HEK293 (cell line): ENCODE measurements at regions not wholly inside any gene's neighbourhood (a gene's known extent, or its start where the extent isn't known, plus 50 kb on each side); places are given as distances from the start of the nearest gene placed in this dataset.

Source experiments
- CTCF ChIA-PET: fragments of 350-600 bp; formaldehyde crosslinking; extraction: SDS; loops from one replicate; lab custom pipeline; 2021; ENCODE audit warnings: antibody characterized with exemption; lab: Yijun Ruan, JAX
- POLR2A ChIA-PET: fragments of 300-600 bp; formaldehyde crosslinking; extraction: SDS; loops from one replicate; lab custom pipeline; 2020; ENCODE audit warnings: antibody characterized with exemption, inconsistent platforms; lab: Yijun Ruan, JAX
- H3K27ac ChIP-seq: fragments of 200-500 bp; sonication (Bioruptor generic); 2 replicates; pipeline ENCODE4 v1.5.1; 2014; ENCODE audit warnings: low read depth, low read length, control low read depth, inconsistent platforms; ENCODE audit errors: extremely low read depth
- H3K36me3 ChIP-seq, 2 experiments: fragments of 200-500 bp in 1 of 2; sonication (Bioruptor generic) in 1 of 2; 1 replicate in 1 of 2; 2 replicates in 1 of 2; pipeline ENCODE4 v1.5.1; 2014 to 2017; ENCODE audit warnings: inconsistent platforms in 2 of 2, low read length in 2 of 2; ENCODE audit not compliant: control insufficient read depth in 2 of 2, insufficient read depth in 1 of 2
- H3K4me1 ChIP-seq: fragments of 200-500 bp; sonication (Bioruptor generic); 2 replicates; pipeline ENCODE4 v1.5.1; 2014; ENCODE audit warnings: mild to moderate bottlenecking, low read length, inconsistent platforms; ENCODE audit not compliant: control insufficient read depth, insufficient read depth
- H3K4me3 ChIP-seq: 2 replicates; pipeline ENCODE4 v1.5.1; 2011; ENCODE audit warnings: low read depth, mild to moderate bottlenecking, control low read depth, low read length, moderate library complexity
- H3K9me3 ChIP-seq: fragments of 200-500 bp; sonication (Bioruptor generic); 2 replicates; pipeline ENCODE4 v1.5.1; 2014; ENCODE audit warnings: low read depth, low read length, inconsistent platforms; ENCODE audit not compliant: control insufficient read depth, insufficient read depth
- GLI4 ChIP-seq: fragments of 450-650 bp; formaldehyde crosslinking; IDR thresholded peaks from 2 replicates; pipeline ENCODE4 v1.5.1; 2016; ENCODE audit warnings: missing biosample characterization, missing genetic modification characterization
- OVOL3 ChIP-seq: fragments of 450-650 bp; formaldehyde crosslinking; IDR thresholded peaks from 2 replicates; pipeline ENCODE4 v1.5.1; 2016; ENCODE audit warnings: missing biosample characterization, missing genetic modification characterization
- SALL2 ChIP-seq: fragments of 450-650 bp; formaldehyde crosslinking; IDR thresholded peaks from 2 replicates; pipeline ENCODE4 v1.5.0; 2017; ENCODE audit warnings: missing biosample characterization, mild to moderate bottlenecking, missing genetic modification characterization, borderline replicate concordance
- SP3 ChIP-seq: fragments of 450-650 bp; formaldehyde crosslinking; IDR thresholded peaks from 2 replicates; pipeline ENCODE4 v1.5.1; 2016; ENCODE audit warnings: missing biosample characterization, missing genetic modification characterization
- YY1 ChIP-seq: fragments of 450-650 bp; formaldehyde crosslinking; IDR thresholded peaks from 2 replicates; pipeline ENCODE4 v1.5.1; 2018; ENCODE audit warnings: missing biosample characterization, missing genetic modification characterization
- ZBTB17 ChIP-seq: fragments of 450-650 bp; formaldehyde crosslinking; IDR thresholded peaks from 2 replicates; pipeline ENCODE4 v1.5.1; 2016; ENCODE audit warnings: missing biosample characterization, missing genetic modification characterization
- ZBTB8A ChIP-seq: fragments of 450-650 bp; formaldehyde crosslinking; IDR thresholded peaks from 2 replicates; pipeline ENCODE4 v1.5.1; 2016; ENCODE audit warnings: missing biosample characterization, missing genetic modification characterization
- ZFP3 ChIP-seq: fragments of 450-650 bp; formaldehyde crosslinking; IDR thresholded peaks from 2 replicates; pipeline ENCODE4 v1.5.1; 2016; ENCODE audit warnings: low read depth, missing biosample characterization, missing genetic modification characterization
- ZFP37 ChIP-seq: fragments of 450-650 bp; formaldehyde crosslinking; IDR thresholded peaks from 2 replicates; pipeline ENCODE4 v1.5.1; 2016; ENCODE audit warnings: missing biosample characterization, missing genetic modification characterization
- ZNF16 ChIP-seq: fragments of 450-650 bp; formaldehyde crosslinking; IDR thresholded peaks from 2 replicates; pipeline ENCODE4 v1.5.1; 2016; ENCODE audit warnings: low read depth, missing biosample characterization, missing genetic modification characterization
- ZNF248 ChIP-seq: fragments of 450-650 bp; formaldehyde crosslinking; IDR thresholded peaks from 2 replicates; pipeline ENCODE4 v1.5.1; 2017; ENCODE audit warnings: missing biosample characterization, missing genetic modification characterization
- ZNF426 ChIP-seq: fragments of 450-650 bp; formaldehyde crosslinking; IDR thresholded peaks from 2 replicates; pipeline ENCODE4 v1.5.1; 2017; ENCODE audit warnings: missing biosample characterization, missing genetic modification characterization, mild to moderate bottlenecking, inconsistent platforms, moderate library complexity
- ZNF48 ChIP-seq: fragments of 450-650 bp; formaldehyde crosslinking; IDR thresholded peaks from 2 replicates; pipeline ENCODE4 v1.5.1; 2016; ENCODE audit warnings: missing biosample characterization, missing genetic modification characterization
- ZNF529 ChIP-seq: fragments of 450-650 bp; formaldehyde crosslinking; IDR thresholded peaks from 2 replicates; pipeline ENCODE4 v1.5.1; 2017; ENCODE audit warnings: missing genetic modification characterization, missing biosample characterization; ENCODE audit not compliant: insufficient replicate concordance
- ZNF530 ChIP-seq: fragments of 450-650 bp; formaldehyde crosslinking; IDR thresholded peaks from 2 replicates; pipeline ENCODE4 v1.5.1; 2016; ENCODE audit warnings: low read depth, missing biosample characterization, missing genetic modification characterization
- ZNF585B ChIP-seq: fragments of 450-650 bp; formaldehyde crosslinking; IDR thresholded peaks from 2 replicates; pipeline ENCODE4 v1.5.1; 2016; ENCODE audit warnings: missing biosample characterization, missing genetic modification characterization
- ZNF624 ChIP-seq: fragments of 450-650 bp; formaldehyde crosslinking; IDR thresholded peaks from 2 replicates; pipeline ENCODE4 v1.5.1; 2017; ENCODE audit warnings: missing biosample characterization, missing genetic modification characterization
- ZNF670 ChIP-seq: fragments of 450-650 bp; formaldehyde crosslinking; IDR thresholded peaks from 2 replicates; pipeline ENCODE4 v1.5.1; 2016; ENCODE audit warnings: missing biosample characterization, missing genetic modification characterization, low read depth
- ZNF677 ChIP-seq: fragments of 450-650 bp; IDR thresholded peaks from 2 replicates; pipeline ENCODE4 v1.5.0; 2018; ENCODE audit warnings: missing biosample characterization, mild to moderate bottlenecking, missing genetic modification characterization, moderate library complexity
- ZXDB ChIP-seq: fragments of 450-650 bp; formaldehyde crosslinking; IDR thresholded peaks from 2 replicates; pipeline ENCODE4 v1.5.1; 2016; ENCODE audit warnings: missing biosample characterization, missing genetic modification characterization
- TF ChIP-seq, protein P1 (sequence below): fragments of 450-650 bp; formaldehyde crosslinking; IDR thresholded peaks from 2 replicates; pipeline ENCODE4 v1.5.1; 2016; ENCODE audit warnings: missing biosample characterization, missing genetic modification characterization, low read depth
- TF ChIP-seq, protein P2 (sequence below): fragments of 450-650 bp; formaldehyde crosslinking; IDR thresholded peaks from 2 replicates; pipeline ENCODE4 v1.5.1; 2016; ENCODE audit warnings: missing biosample characterization, missing genetic modification characterization
- TF ChIP-seq, protein P3 (sequence below): fragments of 450-650 bp; formaldehyde crosslinking; IDR thresholded peaks from 2 replicates; pipeline ENCODE4 v1.5.1; 2017; ENCODE audit warnings: missing biosample characterization, missing genetic modification characterization
- TF ChIP-seq, protein P4 (sequence below): fragments of 450-650 bp; formaldehyde crosslinking; IDR thresholded peaks from 2 replicates; pipeline ENCODE4 v1.5.1; 2017; ENCODE audit warnings: missing biosample characterization, missing genetic modification characterization
- TF ChIP-seq, protein P5 (sequence below): fragments of 450-650 bp; formaldehyde crosslinking; IDR thresholded peaks from 2 replicates; pipeline ENCODE4 v1.5.1; 2017; ENCODE audit warnings: missing biosample characterization, missing genetic modification characterization
- TF ChIP-seq, protein P6 (sequence below): fragments of 450-650 bp; formaldehyde crosslinking; IDR thresholded peaks from 2 replicates; pipeline ENCODE4 v1.5.1; 2016; ENCODE audit warnings: missing biosample characterization, missing genetic modification characterization, low read depth
- TF ChIP-seq, protein P7 (sequence below): fragments of 450-650 bp; formaldehyde crosslinking; IDR thresholded peaks from 2 replicates; pipeline ENCODE4 v1.5.1; 2016; ENCODE audit warnings: missing biosample characterization, missing genetic modification characterization

DNA sequence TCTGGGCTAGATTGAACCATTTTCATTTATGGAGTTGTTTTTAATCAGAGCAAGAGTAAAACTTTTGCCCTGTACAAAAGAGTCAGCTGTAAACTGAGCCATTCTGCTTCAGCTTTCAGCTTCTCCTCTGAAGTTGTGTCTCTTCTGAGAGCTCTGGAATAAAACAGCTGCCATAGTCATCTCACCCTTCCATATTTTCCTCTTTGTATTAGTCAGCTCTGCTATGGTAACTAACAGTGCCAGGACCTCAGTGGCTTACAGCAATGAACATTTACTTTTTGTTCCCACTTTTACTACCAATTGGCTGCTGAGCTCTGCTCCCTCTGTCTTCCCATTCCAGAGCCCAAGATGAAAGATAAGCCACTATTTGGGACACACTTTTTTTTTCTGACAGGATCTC is 178.5 kb downstream of the DAD1 start:
- Histone ChIP-seq H3K36me3 (no peaks in the 10 kb centered on the region), H3K4me1 (no peaks in the 10 kb centered on the region), H3K4me3 (no peak overlapping the region), H3K27ac (no peak overlapping the region), H3K9me3 (no peaks in the 10 kb centered on the region)
- ChIA-PET CTCF (interaction anchor here (0.7 to 1.1 kb wide), 4 partner anchors 18 to 298 kb away, joined by 3 to 4 read pairs (median 3); no protein-coding TSS in a partner anchor), POLR2A (no interaction called here)
- no peak for TF ChIP-seq ZNF677
- TF ChIP-seq, protein P1, sequence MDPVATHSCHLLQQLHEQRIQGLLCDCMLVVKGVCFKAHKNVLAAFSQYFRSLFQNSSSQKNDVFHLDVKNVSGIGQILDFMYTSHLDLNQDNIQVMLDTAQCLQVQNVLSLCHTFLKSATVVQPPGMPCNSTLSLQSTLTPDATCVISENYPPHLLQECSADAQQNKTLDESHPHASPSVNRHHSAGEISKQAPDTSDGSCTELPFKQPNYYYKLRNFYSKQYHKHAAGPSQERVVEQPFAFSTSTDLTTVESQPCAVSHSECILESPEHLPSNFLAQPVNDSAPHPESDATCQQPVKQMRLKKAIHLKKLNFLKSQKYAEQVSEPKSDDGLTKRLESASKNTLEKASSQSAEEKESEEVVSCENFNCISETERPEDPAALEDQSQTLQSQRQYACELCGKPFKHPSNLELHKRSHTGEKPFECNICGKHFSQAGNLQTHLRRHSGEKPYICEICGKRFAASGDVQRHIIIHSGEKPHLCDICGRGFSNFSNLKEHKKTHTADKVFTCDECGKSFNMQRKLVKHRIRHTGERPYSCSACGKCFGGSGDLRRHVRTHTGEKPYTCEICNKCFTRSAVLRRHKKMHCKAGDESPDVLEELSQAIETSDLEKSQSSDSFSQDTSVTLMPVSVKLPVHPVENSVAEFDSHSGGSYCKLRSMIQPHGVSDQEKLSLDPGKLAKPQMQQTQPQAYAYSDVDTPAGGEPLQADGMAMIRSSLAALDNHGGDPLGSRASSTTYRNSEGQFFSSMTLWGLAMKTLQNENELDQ (tag by site-specific recombination): no peak
- TF ChIP-seq SALL2 (tag by site-specific recombination): no peak
- no peak for TF ChIP-seq ZNF529
- TF ChIP-seq, protein P2, sequence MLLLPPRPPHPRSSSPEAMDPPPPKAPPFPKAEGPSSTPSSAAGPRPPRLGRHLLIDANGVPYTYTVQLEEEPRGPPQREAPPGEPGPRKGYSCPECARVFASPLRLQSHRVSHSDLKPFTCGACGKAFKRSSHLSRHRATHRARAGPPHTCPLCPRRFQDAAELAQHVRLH (tag by site-specific recombination): no peak
- no peak for TF ChIP-seq ZNF624
- TF ChIP-seq ZXDB (tag by site-specific recombination): no peak
- no peak for TF ChIP-seq ZNF585B (tag by site-specific recombination)
- TF ChIP-seq, protein P3, sequence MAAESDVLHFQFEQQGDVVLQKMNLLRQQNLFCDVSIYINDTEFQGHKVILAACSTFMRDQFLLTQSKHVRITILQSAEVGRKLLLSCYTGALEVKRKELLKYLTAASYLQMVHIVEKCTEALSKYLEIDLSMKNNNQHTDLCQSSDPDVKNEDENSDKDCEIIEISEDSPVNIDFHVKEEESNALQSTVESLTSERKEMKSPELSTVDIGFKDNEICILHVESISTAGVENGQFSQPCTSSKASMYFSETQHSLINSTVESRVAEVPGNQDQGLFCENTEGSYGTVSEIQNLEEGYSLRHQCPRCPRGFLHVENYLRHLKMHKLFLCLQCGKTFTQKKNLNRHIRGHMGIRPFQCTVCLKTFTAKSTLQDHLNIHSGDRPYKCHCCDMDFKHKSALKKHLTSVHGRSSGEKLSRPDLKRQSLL (tag by site-specific recombination): no peak
- no peak for TF ChIP-seq ZNF248 (tag by site-specific recombination)
- TF ChIP-seq ZNF530 (tag by site-specific recombination): no peak
- TF ChIP-seq ZNF426 (tag by site-specific recombination): no peak
- TF ChIP-seq ZNF48 (tag by site-specific recombination): no peak
- TF ChIP-seq ZNF16 (tag by site-specific recombination): no peak
- no peak for TF ChIP-seq GLI4
- TF ChIP-seq YY1 (tag by site-specific recombination): no peak

DNA sequence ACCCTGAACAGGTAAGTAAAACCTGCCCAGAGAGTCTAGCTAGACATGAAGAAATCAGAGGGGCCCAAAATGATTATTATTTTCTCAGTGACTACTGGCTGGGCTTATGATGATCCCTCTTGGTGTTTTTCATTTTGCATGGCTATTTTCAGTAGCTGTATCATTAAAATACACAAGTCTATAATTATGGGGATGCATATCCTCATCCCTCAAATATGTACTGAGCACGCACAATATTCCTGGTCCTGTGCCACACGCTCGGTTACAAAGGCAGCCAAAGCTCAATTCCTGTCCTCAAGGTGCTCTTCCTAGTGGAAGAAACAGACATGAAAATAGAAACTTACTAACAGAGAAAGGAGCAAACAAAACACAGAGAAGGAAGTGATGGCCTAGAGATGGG is 180.0 kb downstream of the DAD1 start:
- no peaks in the 10 kb centered on the region for H3K36me3 ChIP-seq
- H3K4me3 ChIP-seq: no peak overlapping the region
- CTCF ChIA-PET: interaction anchor here (0.6 to 1.2 kb wide), 3 partner anchors 17 to 415 kb away, joined by 4 to 6 read pairs (median 4); no protein-coding TSS in a partner anchor
- POLR2A ChIA-PET: no interaction called here
- no peak overlapping the region for H3K27ac ChIP-seq
- H3K9me3 ChIP-seq: no peaks in the 10 kb centered on the region
- no peaks in the 10 kb centered on the region for H3K4me1 ChIP-seq
- TF ChIP-seq ZBTB8A (tag by site-specific recombination): no peak
- no peak for TF ChIP-seq OVOL3 (tag by site-specific recombination)
- TF ChIP-seq ZBTB17: no peak
- TF ChIP-seq, protein P4, sequence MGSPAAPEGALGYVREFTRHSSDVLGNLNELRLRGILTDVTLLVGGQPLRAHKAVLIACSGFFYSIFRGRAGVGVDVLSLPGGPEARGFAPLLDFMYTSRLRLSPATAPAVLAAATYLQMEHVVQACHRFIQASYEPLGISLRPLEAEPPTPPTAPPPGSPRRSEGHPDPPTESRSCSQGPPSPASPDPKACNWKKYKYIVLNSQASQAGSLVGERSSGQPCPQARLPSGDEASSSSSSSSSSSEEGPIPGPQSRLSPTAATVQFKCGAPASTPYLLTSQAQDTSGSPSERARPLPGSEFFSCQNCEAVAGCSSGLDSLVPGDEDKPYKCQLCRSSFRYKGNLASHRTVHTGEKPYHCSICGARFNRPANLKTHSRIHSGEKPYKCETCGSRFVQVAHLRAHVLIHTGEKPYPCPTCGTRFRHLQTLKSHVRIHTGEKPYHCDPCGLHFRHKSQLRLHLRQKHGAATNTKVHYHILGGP (tag by site-specific recombination): no peak
- no peak for TF ChIP-seq ZNF670 (tag by site-specific recombination)
- TF ChIP-seq, protein P5, sequence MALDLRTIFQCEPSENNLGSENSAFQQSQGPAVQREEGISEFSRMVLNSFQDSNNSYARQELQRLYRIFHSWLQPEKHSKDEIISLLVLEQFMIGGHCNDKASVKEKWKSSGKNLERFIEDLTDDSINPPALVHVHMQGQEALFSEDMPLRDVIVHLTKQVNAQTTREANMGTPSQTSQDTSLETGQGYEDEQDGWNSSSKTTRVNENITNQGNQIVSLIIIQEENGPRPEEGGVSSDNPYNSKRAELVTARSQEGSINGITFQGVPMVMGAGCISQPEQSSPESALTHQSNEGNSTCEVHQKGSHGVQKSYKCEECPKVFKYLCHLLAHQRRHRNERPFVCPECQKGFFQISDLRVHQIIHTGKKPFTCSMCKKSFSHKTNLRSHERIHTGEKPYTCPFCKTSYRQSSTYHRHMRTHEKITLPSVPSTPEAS (tag by site-specific recombination): no peak
- TF ChIP-seq, protein P6, sequence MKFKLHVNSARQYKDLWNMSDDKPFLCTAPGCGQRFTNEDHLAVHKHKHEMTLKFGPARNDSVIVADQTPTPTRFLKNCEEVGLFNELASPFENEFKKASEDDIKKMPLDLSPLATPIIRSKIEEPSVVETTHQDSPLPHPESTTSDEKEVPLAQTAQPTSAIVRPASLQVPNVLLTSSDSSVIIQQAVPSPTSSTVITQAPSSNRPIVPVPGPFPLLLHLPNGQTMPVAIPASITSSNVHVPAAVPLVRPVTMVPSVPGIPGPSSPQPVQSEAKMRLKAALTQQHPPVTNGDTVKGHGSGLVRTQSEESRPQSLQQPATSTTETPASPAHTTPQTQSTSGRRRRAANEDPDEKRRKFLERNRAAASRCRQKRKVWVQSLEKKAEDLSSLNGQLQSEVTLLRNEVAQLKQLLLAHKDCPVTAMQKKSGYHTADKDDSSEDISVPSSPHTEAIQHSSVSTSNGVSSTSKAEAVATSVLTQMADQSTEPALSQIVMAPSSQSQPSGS (tag by site-specific recombination): no peak
- no peak for TF ChIP-seq ZFP3 (tag by site-specific recombination)
- TF ChIP-seq, protein P7, sequence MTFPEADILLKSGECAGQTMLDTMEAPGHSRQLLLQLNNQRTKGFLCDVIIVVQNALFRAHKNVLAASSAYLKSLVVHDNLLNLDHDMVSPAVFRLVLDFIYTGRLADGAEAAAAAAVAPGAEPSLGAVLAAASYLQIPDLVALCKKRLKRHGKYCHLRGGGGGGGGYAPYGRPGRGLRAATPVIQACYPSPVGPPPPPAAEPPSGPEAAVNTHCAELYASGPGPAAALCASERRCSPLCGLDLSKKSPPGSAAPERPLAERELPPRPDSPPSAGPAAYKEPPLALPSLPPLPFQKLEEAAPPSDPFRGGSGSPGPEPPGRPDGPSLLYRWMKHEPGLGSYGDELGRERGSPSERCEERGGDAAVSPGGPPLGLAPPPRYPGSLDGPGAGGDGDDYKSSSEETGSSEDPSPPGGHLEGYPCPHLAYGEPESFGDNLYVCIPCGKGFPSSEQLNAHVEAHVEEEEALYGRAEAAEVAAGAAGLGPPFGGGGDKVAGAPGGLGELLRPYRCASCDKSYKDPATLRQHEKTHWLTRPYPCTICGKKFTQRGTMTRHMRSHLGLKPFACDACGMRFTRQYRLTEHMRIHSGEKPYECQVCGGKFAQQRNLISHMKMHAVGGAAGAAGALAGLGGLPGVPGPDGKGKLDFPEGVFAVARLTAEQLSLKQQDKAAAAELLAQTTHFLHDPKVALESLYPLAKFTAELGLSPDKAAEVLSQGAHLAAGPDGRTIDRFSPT (tag by site-specific recombination): no peak
- TF ChIP-seq ZFP37 (tag by site-specific recombination): no peak
- TF ChIP-seq SP3: no peak
- TF ChIP-seq ZXDB (tag by site-specific recombination): no peak
